NCI-H2107 treated with DMSO at 0.1 percent for 48 hours (cell line): ENCODE measurements at regions not wholly inside any gene's neighbourhood (a gene's known extent, or its start where the extent isn't known, plus 50 kb on each side); places are given as distances from the start of the nearest gene placed in this dataset.

Experiments
- DNase-seq: peaks from one replicate; lab custom pipeline; 2025; ENCODE audit not compliant: unreplicated experiment; lab: John Stamatoyannopoulos, UW

- DNase-seq: no peak
Observed at GRCh38 chr3:174769171-174769570, 90.0 kb upstream of the NAALADL2 start.

DNA sequence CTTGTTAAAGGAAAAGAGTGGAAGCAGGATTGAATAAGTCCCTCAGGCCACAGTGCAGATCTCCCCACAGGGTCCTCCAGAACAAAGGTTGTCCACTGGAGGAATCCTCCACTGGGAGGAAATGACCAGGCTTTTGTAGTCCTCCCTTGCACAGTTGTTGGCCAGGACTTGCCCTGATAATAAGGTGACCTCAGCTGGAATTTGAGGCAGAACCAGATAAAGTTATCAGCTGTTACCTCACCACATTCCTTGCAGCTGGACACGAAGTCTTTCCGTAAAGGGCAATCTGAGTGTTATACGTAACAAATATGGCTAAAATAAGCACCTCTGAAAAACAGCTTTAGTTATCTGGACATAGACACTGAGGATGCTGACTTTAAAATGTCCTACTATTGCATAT, 83.5 kb upstream of the NAALADL2 start:
- DNase-seq: no peak

GRCh38 chr3:174776123-174776522, 83.0 kb upstream of the NAALADL2 start:
- no peak for DNase-seq

GRCh38 chr3:174776636-174777035, 82.5 kb upstream of the NAALADL2 start:
- DNase-seq: no peak

- DNase-seq: no peak
Observed at GRCh38 chr3:174777813-174778212, 81.3 kb upstream of the NAALADL2 start.

- no peak for DNase-seq
Observed at GRCh38 chr3:174783502-174783901, 75.6 kb upstream of the NAALADL2 start.

- DNase-seq: no peak
Observed at GRCh38 chr3:174784206-174784934, 74.8 kb upstream of the NAALADL2 start.

GRCh38 chr3:174786825-174787224, 72.3 kb upstream of the NAALADL2 start:
- DNase-seq: no peak

DNA sequence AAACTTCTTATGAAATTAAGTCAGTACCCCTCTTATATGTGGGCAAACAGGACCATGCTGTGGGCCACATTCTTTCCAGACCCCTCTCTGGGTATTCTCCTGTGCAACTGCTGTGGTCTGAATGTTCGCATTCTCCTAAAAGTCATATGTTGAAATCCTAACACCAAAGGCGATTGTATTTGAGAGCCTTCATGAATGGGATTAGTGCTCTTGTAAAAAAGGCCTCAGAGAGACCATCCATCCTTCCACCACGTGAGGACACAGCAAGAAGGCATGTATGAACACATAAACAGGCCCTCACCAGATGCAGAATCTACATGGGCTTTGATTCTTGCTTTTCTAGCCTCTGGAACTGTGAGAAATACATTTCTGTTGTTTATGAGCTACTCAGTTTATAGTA, 68.0 kb upstream of the NAALADL2 start:
- no peak for DNase-seq

DNA sequence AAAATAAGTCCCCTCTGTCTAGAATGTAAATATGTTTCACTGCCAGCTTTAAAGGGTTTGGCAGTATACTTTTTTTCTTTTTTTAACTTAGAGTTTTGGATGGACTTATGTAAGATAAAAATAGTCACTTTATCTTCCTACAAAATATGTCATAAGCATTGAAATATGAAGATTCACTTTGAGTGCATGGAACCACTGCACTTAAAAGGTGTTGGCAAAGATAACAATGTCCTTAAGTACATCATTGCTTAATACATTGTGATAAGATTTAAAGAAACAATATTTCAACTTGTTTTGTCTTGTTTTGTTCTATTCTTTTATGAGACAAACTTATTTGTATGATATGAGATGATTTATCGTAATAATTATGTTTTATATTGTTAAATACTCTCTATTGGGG, 66.3 kb upstream of the NAALADL2 start:
- no peak for DNase-seq
